ENCODE measurements at regions not wholly inside any gene's neighbourhood (a gene's known extent, or its start where the extent isn't known, plus 50 kb on each side); places are given as distances from the start of the nearest gene placed in this dataset.

DNA sequence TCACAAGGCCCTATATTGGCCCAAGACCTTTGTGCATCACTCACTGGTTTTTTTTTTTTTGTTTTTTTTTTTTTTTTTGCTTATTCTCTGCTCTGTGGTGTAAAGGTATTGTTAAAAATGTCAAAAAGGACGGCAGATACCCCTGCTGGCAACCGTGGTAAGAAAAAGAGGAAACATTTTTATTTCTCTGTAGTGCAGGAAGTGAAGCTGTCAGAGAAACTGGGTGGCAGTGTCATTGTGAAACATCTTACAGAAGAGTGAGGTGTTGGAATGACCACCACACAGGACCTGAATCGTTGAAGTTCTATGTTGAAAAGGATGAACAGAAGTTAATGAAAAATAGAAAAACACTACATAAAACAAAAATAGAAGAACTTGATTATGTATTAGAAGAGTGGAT, 346.4 kb downstream of the FGF9 start:
- no peaks in the 10 kb centered on the region for H3K27me3 ChIP-seq (replicated peaks; ENCODE audit: insufficient read depth)
- ATAC-seq (ENCODE audit: insufficient number of reproducible peaks, low FRiP score, low read depth) (no peak), DNase-seq (ENCODE audit: low spot score) (no peak)

DNA sequence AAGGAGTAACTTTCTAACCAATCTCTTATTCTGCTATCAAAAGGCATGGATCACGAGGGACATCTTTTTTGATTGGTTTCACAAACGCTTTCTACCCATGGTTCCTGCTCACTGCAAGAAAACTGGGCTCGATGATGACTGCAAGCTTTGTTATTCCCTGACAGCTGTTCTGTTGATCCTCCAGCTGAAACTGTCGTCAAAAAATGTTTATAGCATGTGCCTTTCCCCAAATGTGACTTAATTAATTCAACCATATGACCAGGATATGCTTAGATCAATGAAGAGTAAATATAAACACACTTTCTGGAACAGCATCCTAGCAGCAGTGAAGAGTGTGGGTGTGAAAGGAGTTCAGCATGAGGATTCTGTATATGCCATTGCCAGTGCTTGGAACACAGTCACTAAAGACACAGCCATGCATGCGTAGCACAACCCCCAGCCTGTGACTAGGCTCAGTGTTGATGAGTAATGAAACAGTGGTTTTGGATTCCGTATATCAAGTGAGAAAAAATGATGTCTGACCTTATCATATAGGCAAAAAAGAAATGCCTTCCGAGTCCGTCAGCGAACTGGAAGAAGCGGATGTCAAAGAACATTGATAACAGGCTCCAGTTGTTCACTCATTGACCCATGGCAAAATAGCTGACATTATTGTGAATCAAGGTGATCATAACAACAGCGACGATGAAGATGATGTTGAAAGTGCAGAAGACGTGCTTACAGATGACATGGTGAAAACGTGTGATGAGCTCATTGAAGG, 347.4 kb downstream of the FGF9 start:
- Histone ChIP-seq H3K36me3 (no peaks in the 10 kb centered on the region), H3K9me3 (no peaks in the 10 kb centered on the region), H3K4me3 (no peak overlapping the region), H3K4me1 (ENCODE audit: control insufficient read depth in 1 of 2, low read depth in 2 of 2) (peaks cover 0 to 9% of the 10 kb centered on the region in 2 donors), H3K27me3 (replicated peaks; ENCODE audit: insufficient read depth) (no peaks in the 10 kb centered on the region), H3K27ac (no peak overlapping the region)
- ATAC-seq (ENCODE audit: insufficient number of reproducible peaks, low FRiP score, low read depth) (no peak), DNase-seq (ENCODE audit: low spot score) (no peak)
- TF ChIP-seq, protein P1, sequence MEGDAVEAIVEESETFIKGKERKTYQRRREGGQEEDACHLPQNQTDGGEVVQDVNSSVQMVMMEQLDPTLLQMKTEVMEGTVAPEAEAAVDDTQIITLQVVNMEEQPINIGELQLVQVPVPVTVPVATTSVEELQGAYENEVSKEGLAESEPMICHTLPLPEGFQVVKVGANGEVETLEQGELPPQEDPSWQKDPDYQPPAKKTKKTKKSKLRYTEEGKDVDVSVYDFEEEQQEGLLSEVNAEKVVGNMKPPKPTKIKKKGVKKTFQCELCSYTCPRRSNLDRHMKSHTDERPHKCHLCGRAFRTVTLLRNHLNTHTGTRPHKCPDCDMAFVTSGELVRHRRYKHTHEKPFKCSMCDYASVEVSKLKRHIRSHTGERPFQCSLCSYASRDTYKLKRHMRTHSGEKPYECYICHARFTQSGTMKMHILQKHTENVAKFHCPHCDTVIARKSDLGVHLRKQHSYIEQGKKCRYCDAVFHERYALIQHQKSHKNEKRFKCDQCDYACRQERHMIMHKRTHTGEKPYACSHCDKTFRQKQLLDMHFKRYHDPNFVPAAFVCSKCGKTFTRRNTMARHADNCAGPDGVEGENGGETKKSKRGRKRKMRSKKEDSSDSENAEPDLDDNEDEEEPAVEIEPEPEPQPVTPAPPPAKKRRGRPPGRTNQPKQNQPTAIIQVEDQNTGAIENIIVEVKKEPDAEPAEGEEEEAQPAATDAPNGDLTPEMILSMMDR (IDR thresholded peaks at IDR 0.05) = no peak

More for the DNA sequence above, 346.4 kb downstream of the FGF9 start:
- Histone ChIP-seq H3K36me3 (no peaks in the 10 kb centered on the region), H3K27ac (no peak overlapping the region), H3K9me3 (no peaks in the 10 kb centered on the region), H3K4me3 (no peak overlapping the region), H3K4me1 (ENCODE audit: control insufficient read depth in 1 of 2, low read depth in 2 of 2) (peaks cover 0 to 9% of the 10 kb centered on the region in 2 donors)
- TF ChIP-seq, protein P1 (IDR thresholded peaks at IDR 0.05) = no peak

DNA sequence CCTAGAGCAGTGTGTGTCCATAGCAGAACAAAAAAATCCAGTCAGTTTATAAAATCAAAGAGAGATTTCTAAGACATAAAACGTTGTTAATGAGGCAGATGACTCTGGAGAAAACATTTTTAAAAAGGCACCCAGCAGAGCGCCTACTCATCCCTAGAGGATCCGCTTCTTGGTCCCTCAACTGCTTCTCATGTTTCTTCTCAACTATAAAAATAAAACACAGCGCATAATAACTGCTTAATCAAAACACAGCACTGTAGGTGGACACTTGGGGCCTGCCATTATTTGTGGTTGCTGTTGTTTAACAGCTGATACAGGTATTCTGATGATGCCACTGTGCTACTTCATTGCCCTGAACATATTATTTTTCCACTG, 347.9 kb downstream of the FGF9 start:
- no peaks in the 10 kb centered on the region for H3K36me3 ChIP-seq
- TF ChIP-seq, protein P1 (IDR thresholded peaks at IDR 0.05) = no peak
- no peaks in the 10 kb centered on the region for H3K27me3 ChIP-seq (replicated peaks; ENCODE audit: insufficient read depth)
- no peaks in the 10 kb centered on the region for H3K9me3 ChIP-seq
- no peak for DNase-seq (ENCODE audit: low spot score)
- no peak overlapping the region for H3K4me3 ChIP-seq
- no peak for ATAC-seq (ENCODE audit: insufficient number of reproducible peaks, low FRiP score, low read depth)
- peaks cover 0 to 9% of the 10 kb centered on the region in 2 donors for H3K4me1 ChIP-seq (ENCODE audit: control insufficient read depth in 1 of 2, low read depth in 2 of 2)
- no peak overlapping the region for H3K27ac ChIP-seq

DNA sequence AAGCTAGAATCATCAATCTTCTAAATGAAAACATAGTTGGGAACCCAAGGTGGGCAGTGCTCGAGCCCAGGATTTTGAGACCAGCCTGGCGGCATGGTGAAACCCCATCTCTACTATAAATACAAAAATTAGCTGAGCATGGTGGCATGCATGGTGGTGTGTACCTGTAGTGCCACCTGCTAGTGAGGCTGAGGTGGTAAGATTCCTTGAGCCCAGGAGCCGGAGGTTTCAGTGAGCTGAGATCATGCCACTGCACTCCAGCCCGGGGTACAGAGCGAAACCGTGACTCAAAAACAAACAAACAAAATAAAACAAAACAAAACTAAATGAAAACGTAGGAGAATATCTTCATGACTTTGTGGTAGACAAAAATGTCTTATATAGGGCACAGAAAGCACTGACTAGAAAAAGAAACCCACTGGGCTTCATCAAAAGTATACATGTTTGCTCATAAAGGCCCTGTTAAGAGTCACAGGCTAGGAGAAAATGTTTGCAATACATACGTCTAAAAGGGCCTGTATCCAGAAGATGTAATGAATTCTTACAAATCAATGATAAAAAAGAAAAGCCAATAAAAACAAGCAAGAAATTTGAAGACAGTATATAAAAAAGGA, 353.6 kb downstream of the FGF9 start:
- Histone ChIP-seq H3K4me1 (ENCODE audit: control insufficient read depth in 1 of 2, low read depth in 2 of 2) (no peaks in the 10 kb centered on the region), H3K9me3 (no peaks in the 10 kb centered on the region), H3K36me3 (no peaks in the 10 kb centered on the region), H3K27me3 (replicated peaks; ENCODE audit: insufficient read depth) (no peaks in the 10 kb centered on the region), H3K27ac (no peak overlapping the region), H3K4me3 (no peak overlapping the region)
- no peak for DNase-seq (ENCODE audit: low spot score)
- no peak for ATAC-seq (ENCODE audit: insufficient number of reproducible peaks, low FRiP score, low read depth)
- TF ChIP-seq, protein P1 (IDR thresholded peaks at IDR 0.05) = no peak

DNA sequence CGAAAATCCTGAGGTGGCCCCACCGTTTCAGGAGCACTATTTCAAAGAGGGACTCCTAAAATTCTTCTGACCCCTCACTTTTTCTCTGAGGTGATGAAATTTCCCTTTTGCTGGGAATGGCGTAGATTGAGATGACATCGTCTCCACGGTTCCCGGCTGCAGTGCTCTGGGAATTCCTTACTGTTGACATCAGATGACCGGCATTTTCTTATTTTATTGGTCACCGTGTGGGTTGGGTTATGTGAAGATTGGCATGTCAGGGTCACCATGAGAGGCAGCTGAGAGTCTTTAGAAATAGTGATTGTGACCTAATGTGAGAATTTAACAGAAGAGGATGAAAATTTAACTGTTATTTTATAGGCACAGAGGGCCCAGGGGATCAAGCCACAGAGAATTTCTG, 356.7 kb downstream of the FGF9 start:
- TF ChIP-seq, protein P1 (IDR thresholded peaks at IDR 0.05) = no peak
- H3K36me3 ChIP-seq = no peaks in the 10 kb centered on the region
- no peak overlapping the region for H3K27ac ChIP-seq
- H3K4me1 ChIP-seq (ENCODE audit: control insufficient read depth in 1 of 2, low read depth in 2 of 2) = peaks cover 2 to 5% of the 10 kb centered on the region in 2 donors
- ATAC-seq (ENCODE audit: insufficient number of reproducible peaks, low FRiP score, low read depth) (no peak), DNase-seq (ENCODE audit: low spot score) (no peak)
- H3K4me3 ChIP-seq = no peak overlapping the region
- H3K9me3 ChIP-seq = no peaks in the 10 kb centered on the region
- H3K27me3 ChIP-seq (replicated peaks; ENCODE audit: insufficient read depth) = no peaks in the 10 kb centered on the region
